Tongue (tissue), 1 donor: ENCODE measurements at regions not wholly inside any gene's neighbourhood (a gene's known extent, or its start where the extent isn't known, plus 50 kb on each side); places are given as distances from the start of the nearest gene placed in this dataset.
A peak's percentile ranks its signal among the peaks of the same experiment; 100 is the strongest.
"Not testable (repeated sequence)": the region's sequence is repeated elsewhere in the genome, so short reads cannot be mapped to it uniquely, and the experiment has no call there.

Source experiments
- DNase-seq: peaks from one replicate; pipeline ENCODE4 v3.0.0-alpha.2; 2015

- DNase-seq = no peak
Measured at GRCh38 chr10:2888403-2889004, 178.8 kb upstream of the PFKP start.

GRCh38 chr10:2887391-2888070 is 179.8 kb upstream of the PFKP start:
- no peak for DNase-seq

GRCh38 chr10:2886662-2887061 is 180.7 kb upstream of the PFKP start:
- DNase-seq = no peak

- peak; percentile 73 for DNase-seq
Measured at GRCh38 chr10:2885288-2886278, 181.8 kb upstream of the PFKP start.

- DNase-seq = not testable (repeated sequence)
Measured at GRCh38 chr10:2883983-2884540, 183.3 kb upstream of the PFKP start.

- DNase-seq = no peak
Measured at GRCh38 chr10:2883238-2883637, 184.1 kb upstream of the PFKP start.

- peak; percentile 11 for DNase-seq
Measured at GRCh38 chr10:2882628-2883027, 184.7 kb upstream of the PFKP start.

GRCh38 chr10:2881720-2882620 is 185.4 kb upstream of the PFKP start:
- peak; percentile 67 for DNase-seq

GRCh38 chr10:2880050-2880449 is 187.3 kb upstream of the PFKP start:
- not testable (repeated sequence) for DNase-seq

GRCh38 chr10:2878818-2879217 is 188.5 kb upstream of the PFKP start:
- DNase-seq = no peak

GRCh38 chr10:2876032-2876431 is 191.3 kb upstream of the PFKP start:
- DNase-seq = no peak

GRCh38 chr10:2874963-2875362 is 192.4 kb upstream of the PFKP start:
- DNase-seq = no peak

GRCh38 chr10:2873769-2874168 is 193.6 kb upstream of the PFKP start:
- no peak for DNase-seq

GRCh38 chr10:2871673-2872219 is 195.6 kb upstream of the PFKP start:
- no peak for DNase-seq

GRCh38 chr10:2870654-2871053 is 196.7 kb upstream of the PFKP start:
- no peak for DNase-seq

- DNase-seq = no peak
Measured at GRCh38 chr10:2867788-2868299, 199.5 kb upstream of the PFKP start.

GRCh38 chr10:2866569-2866968 is 200.8 kb upstream of the PFKP start:
- no peak for DNase-seq

GRCh38 chr10:2861632-2862210 is 205.6 kb upstream of the PFKP start:
- DNase-seq = no peak

GRCh38 chr10:2858452-2858851 is 208.9 kb upstream of the PFKP start:
- no peak for DNase-seq

GRCh38 chr10:2856598-2856997 is 210.8 kb upstream of the PFKP start:
- no peak for DNase-seq
